GM19238 (cell line): ENCODE measurements at regions not wholly inside any gene's neighbourhood (a gene's known extent, or its start where the extent isn't known, plus 50 kb on each side); places are given as distances from the start of the nearest gene placed in this dataset.

Experiments
- DNase-seq: peaks from one replicate; pipeline ENCODE4 v3.0.0; 2011; ENCODE audit warnings: low spot score; ENCODE audit not compliant: insufficient read length

DNA sequence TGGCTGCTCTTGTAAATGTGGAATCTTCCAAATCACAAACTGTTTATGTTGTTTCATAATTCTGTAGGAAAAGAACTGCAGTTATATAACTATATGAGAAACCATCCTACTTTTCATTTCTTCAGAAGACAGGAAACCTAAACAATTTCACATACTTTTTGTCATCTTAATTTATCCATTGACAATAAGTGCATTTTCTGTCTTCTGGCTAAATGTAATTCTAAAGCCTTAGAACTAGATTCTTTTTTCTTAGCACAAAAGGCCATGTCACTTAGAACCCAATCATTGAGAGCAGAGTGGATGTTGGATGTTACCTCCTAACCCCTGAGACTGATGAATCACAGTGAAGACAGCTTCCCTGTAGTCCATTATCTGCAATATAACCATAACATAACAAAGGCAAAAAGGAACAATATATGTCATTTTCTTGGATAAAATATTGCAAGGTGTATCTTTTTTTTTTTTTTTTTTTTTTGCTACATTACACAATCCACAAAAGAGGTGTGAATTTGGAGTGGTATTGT, 410.2 kb upstream of the PRMT6 start:
- DNase-seq = no peak

DNA sequence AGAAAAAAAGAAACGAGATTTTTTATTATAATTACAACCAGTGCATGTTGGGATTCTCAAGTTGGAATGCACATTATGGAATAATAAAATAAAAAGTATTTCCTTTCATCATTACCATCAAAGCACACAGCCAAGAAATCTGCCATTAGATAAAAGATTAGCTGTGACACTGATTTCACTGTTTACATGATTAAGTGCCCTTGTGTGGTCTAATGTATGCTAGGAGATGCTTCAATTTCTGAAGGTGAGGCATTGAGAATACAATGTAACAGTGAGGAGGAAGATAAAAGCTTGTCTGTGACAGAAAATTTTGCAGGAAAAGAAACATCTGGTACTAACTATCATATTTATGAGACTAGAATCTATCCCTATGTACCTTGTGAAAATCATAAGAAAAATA, 409.7 kb upstream of the PRMT6 start:
- DNase-seq = no peak

- no peak for DNase-seq
Measured at GRCh38 chr1:106651028-106651762, 405.3 kb upstream of the PRMT6 start.

DNA sequence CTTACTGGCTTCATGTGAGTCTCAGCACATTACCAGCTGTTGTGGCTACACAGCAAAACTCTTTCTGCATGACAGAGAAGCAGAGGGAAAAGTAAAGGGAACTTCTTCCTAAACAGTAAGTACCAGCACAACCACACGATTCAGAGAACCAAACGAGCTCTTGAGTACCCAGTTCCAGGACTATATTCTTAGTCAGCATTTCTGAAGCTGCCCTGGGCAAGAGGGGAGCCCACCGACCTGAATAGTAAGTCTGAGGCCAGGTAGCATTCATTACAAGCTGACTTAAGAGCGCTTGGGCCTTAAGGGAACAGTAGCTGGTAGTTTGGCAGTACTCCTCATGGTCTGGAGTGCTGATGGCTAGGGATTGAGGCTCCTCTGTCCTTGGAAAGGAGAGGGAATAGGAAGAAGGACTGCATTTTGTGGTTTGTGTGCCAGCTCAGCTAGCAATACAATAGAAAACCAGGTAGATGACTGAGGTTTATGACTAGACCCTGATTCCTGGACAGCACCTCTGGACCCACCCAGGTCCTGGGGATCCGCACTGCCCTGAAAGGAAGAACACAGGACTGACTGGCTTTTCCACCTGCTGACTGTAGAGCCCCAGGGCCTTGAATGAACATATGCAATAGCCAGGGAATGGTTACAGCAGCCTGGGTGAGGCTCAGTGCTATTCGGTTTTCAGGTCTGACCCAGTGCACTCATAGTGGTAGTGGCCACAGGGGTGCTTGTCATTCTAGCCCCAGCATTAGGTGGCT, 396.8 kb upstream of the PRMT6 start:
- no peak for DNase-seq

DNA sequence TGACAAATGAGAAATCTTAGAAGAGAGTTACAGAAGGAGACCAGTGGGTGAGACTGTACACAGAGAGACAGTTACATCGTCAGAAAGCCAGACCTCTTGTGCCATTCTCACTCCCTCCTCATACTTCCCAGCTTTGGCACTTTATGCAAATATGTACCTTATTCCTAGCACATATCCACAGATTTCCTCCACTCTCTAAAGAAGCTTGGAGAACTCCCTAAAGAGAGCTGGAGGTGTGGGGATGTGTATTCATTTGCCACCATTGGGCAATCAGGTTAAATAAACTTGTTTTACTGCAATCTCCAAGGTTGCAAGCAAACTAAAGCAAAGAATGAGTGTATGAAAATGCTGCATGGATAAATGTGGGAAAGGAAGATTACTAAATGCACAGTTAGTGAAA, 380.9 kb upstream of the PRMT6 start:
- no peak for DNase-seq

DNA sequence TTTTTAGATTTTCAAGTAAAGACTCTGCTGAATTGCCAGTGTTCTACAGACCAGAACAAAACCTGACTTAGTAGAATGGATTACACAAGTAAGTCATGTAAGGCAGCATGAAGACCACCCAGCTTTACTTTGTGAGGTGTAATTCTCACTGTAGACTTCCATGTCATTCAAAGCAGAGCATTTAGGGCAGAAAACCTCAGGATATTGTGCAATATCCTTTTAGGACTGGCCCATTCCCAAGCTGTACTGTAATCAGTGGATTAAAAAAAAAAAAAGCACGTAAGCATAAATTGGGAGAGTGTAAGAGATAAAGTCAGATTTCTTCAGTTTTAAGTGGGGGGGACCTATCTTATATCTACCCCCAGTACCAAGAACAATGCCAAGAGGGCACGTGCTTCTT, 380.5 kb upstream of the PRMT6 start:
- DNase-seq = no peak

DNA sequence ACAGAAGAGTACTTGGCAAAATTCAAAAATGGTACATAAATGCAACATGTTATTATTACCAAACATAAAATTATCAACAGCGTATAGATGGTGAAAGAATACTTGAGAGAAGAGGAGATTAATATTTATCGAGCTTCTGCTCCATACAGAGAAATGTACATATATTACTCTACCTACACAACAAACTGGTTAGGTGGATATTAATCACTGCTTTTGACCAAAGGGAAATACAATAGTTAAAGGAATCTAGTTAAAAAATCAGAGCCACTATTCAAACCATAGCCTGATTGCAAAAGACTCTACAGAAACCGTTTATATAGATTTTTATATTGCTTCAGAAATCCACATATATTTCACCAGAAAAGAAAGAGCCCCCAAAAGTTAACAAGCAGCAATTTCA, 379.3 kb upstream of the PRMT6 start:
- DNase-seq = no peak

- no peak for DNase-seq
Measured at GRCh38 chr1:106677721-106678120, 378.8 kb upstream of the PRMT6 start.

GRCh38 chr1:106678279-106679050, 378.0 kb upstream of the PRMT6 start:
- DNase-seq = no peak

- no peak for DNase-seq
Measured at GRCh38 chr1:106680216-106680615, 376.3 kb upstream of the PRMT6 start.

DNA sequence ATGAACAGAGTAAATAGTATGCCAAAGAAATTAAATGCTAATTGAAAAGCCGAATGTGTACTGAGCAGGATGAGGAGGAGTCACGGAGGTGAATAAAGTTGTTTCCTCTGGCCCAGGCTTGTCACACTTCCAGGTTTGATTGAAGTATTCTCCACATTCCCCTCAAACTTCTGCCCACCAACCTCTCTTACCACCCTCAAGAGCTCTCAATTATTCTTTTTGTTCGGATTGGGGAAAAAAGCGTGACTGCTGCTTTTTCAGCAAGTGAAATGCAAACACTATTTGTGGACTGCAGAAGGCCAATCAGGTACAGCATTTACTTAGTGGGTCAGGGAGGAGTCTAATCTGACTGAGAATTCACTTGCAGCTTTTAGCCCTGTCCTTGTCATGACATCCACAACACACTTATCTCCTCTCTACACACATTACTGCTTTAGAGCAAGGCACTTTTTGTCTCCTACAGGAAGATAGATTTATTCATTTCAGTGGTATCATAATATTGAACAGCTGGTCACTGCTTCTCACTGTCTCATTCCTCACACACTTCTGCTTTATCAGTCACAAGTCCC, 375.6 kb upstream of the PRMT6 start:
- no peak for DNase-seq

DNA sequence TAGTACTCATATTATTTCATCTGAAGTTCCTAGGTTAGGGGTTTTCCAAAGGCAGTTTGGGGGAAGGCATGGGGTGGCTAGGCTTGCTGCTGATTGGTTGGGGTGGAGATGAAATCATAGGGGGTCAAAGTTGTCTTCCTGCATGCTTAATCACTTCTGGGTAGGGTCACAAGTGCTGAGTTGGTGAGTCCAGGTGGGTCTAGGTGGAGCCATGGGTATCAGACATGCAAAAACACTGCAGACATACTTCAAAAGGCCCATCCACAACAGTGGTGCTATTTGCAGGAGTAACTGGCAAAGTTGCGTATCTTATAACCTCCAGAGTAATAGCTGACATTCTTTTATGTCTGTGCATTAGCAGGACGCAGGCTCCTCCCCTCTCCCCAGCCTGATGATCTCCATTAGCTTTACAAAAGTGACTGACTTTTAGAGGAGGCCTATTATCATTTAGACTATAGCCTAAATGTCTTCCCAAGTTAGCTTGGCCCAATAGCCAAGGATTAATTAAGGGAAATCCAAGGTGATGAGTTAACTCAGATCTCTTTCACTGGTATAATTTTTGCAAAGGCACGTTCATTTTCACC, 374.4 kb upstream of the PRMT6 start:
- no peak for DNase-seq

- DNase-seq = no peak
Measured at GRCh38 chr1:106688446-106688845, 368.0 kb upstream of the PRMT6 start.

DNA sequence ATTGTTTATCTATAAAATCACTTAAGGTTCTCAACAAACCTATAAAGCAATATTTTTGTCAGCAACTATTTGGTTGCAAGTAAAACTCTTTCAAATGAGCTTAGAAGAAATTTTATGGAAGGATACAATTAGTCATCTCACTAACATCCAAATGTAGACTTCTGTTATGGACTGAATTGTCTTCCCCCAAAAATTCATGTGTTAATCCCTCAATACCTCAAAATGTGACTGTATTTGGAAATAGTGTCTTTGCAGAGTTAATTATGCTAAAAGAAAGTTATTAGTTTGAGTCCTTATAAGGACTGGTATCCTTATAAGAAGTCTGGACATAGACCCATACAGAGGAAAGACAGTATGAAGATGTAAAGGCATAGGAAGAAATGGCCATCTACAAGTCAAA, 357.8 kb upstream of the PRMT6 start:
- no peak for DNase-seq

DNA sequence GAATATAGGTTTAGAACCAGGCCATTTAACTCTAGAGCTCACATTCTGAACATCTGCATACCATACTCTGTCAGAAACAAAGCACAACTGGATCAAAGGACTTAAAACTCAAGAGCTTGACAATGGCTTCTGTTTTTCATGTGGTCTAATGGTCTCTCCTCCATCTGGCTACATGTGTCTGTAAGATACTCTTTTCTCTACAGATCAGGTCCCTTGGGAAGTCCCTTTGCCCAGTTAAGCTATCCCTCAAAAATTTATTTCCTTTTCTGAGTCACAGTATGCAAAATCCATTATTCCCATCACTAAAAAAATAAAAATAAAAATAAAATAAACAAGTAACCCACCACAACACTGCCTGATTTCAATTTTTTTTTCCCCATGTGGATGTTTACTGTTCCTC, 357.0 kb upstream of the PRMT6 start:
- DNase-seq = no peak

- no peak for DNase-seq
Measured at GRCh38 chr1:106700211-106700610, 356.3 kb upstream of the PRMT6 start.

DNA sequence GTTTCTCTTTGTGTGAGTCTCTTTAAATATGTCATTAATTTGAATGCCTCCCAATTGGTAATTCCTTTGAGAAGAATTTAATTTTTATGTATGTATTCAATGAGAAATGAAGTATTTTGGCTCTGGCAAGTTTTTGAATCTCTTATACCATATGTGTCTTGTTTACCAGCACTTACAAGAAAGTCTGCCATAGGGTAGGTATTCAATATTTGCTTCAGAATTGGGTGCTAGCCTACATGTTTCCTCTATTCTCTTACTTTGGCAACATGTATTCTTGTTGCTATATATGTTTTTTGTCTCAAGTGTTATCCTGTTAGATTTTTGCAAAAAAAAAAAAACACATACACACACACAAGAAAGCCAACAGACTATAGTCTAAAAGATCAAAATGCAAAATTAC, 350.5 kb upstream of the PRMT6 start:
- DNase-seq = no peak

- no peak for DNase-seq
Measured at GRCh38 chr1:106717591-106717990, 338.9 kb upstream of the PRMT6 start.

DNA sequence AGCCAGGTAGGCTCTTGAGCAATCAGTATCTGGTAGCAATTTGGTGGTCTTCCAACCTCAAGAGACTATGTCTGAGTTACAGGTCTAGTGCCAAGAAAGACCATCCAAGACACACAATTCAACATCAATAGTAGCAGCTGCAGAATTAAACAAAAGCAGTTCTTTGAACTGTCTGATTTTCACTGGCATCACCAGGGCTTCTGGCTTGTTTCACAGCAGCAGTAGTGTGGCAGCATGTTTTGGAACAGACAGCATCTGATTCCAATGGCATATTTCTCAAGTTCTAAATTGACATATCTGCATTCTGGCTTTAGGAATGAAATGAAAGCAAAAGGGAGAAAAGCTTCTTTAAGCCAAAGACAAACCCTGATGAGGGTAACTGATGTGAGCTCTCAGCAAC, 334.7 kb upstream of the PRMT6 start:
- no peak for DNase-seq

DNA sequence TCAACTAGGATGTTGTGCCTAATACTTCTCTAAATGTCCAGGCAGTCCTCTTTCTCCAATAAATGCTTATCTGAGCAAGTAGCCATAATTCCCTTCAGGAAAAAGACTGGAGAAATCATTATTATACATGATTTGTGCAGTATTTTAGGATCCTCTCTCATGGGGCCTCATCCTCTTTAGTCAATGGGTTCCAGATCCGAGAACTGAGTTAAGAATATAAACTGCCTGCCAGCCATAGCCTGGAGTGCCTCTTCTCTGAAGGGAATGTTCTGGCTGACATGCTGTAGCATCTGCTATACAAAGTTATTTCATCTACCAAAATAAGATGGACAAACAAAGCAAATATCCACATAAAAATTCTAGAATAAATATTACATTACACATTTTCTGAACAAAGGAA, 334.0 kb upstream of the PRMT6 start:
- no peak for DNase-seq

DNA sequence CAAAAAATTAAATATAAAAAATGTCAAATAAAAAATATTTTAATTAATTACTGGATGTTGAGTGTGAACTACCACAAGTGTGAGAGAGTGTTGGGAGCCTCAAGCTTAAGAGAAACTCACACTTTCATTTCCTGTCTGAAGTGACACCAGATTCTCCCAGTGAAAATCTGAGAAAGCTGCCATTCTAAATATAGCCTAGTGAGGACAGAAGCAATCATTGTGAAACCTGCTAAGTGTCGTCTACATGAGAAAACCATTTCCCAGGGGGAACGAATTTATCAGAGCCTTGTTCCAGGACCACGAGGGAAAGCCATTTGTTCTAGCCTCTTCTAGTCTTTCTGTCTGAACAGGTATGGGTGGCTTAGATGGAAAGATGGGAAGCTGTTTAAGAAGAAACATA, 329.3 kb upstream of the PRMT6 start:
- no peak for DNase-seq
